ENCODE measurements at regions not wholly inside any gene's neighbourhood (a gene's known extent, or its start where the extent isn't known, plus 50 kb on each side); places are given as distances from the start of the nearest gene placed in this dataset.

GRCh38 chr6:12578097-12578496, 138.5 kb upstream of the PHACTR1 start:
- TF ChIP-seq POLR2A (IDR thresholded peaks at IDR 0.05) = no peak
- no peak for TF ChIP-seq CTCF (IDR thresholded peaks at IDR 0.05)

All from breast epithelium (tissue), 3 donors.